ENCODE measurements at regions not wholly inside any gene's neighbourhood (a gene's known extent, or its start where the extent isn't known, plus 50 kb on each side); places are given as distances from the start of the nearest gene placed in this dataset.

GRCh38 chr4:163757219-163757618 lies 262.7 kb downstream of the TMA16 start:
- Mint-ChIP-seq H3K4me3 (no peak overlapping the region), H3K36me3 (no peaks in the 10 kb centered on the region), H3K27me3 (peaks cover 12 to 21% (median 14%) of the 10 kb centered on the region in 3 donors), H3K4me1 (peaks cover 3 to 7% (median 7%) of the 10 kb centered on the region in 3 donors), H3K9me3 (no peaks in the 10 kb centered on the region), H3K27ac (no peak overlapping the region)
- ATAC-seq (ENCODE audit: low read depth in 2 of 2) (no peak), DNase-seq (no peak)

DNA sequence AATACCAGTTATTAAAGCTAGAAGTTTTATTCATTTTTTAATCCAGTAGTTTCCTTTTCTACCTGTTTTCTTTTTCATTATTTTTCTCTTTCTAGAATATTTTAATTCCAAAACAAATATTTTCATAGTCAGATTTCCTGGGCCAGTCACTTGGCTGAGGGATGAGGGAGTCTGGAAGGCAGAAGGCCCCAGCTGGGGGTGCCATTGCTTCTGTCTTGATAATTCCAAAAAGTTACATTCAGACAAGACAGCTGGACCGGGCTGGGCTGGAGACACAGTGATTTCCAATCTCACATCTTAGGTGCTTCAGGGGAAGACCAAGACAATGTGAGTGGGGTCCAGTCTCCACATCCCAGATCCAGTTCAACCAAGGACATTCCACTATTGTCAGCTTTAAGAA lies 263.5 kb downstream of the TMA16 start:
- peaks cover 12 to 21% (median 14%) of the 10 kb centered on the region in 3 donors for H3K27me3 Mint-ChIP-seq
- no peaks in the 10 kb centered on the region for H3K9me3 Mint-ChIP-seq
- H3K27ac Mint-ChIP-seq, result no peak overlapping the region
- no peaks in the 10 kb centered on the region for H3K36me3 Mint-ChIP-seq
- ATAC-seq (ENCODE audit: low read depth in 2 of 2), result no peak
- no peak overlapping the region for H3K4me3 Mint-ChIP-seq
- peaks cover 3 to 7% (median 7%) of the 10 kb centered on the region in 3 donors for H3K4me1 Mint-ChIP-seq
- DNase-seq, result no peak

DNA sequence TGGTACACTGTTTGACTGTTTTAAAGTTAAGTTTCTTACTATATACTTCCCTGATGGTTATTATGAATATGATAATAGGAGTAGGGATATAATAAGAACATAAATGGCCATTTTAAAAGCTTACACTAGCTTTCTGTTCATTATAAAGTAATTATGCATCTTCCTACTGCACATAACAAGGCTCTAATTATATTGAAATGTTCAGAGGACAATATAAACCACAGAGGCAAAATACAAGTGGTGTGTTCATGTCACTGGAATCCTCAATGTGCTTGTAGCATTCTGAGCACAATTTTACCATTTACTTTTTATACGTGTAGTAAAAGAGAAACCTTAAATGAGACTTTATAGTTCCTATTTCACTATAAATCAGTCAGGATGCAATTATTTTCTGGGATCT lies 268.3 kb downstream of the TMA16 start:
- Mint-ChIP-seq H3K4me1 (no peaks in the 10 kb centered on the region), H3K9me3 (no peaks in the 10 kb centered on the region), H3K27me3 (peaks cover 14 to 23% (median 21%) of the 10 kb centered on the region in 3 donors), H3K36me3 (no peaks in the 10 kb centered on the region), H3K4me3 (no peak overlapping the region), H3K27ac (no peak overlapping the region)
- DNase-seq, result no peak
- ATAC-seq (ENCODE audit: low read depth in 2 of 2), result no peak

DNA sequence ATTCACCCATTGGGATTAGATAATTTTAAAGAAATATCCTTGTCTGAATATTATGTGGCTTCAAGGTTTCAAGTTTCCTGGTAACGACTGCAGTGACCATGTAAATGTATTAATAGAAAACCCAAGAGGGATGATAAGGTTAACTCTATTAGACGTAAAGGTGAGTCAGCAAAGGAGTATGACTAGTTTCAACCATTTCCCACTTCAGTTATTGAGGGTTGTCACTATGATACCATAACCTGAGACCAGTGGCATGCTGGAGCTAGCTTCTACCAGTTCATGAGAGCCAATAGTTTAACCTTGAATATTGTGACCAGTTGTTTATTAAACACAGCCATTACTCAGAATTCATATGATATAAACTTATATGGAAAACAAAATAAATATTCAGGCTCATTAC lies 270.1 kb downstream of the TMA16 start:
- Mint-ChIP-seq H3K4me1 (no peaks in the 10 kb centered on the region), H3K9me3 (no peaks in the 10 kb centered on the region), H3K36me3 (no peaks in the 10 kb centered on the region), H3K27ac (no peak overlapping the region), H3K4me3 (no peak overlapping the region), H3K27me3 (peaks cover 14 to 23% (median 21%) of the 10 kb centered on the region in 3 donors)
- no peak for ATAC-seq (ENCODE audit: low read depth in 2 of 2)
- no peak for DNase-seq

- ATAC-seq (ENCODE audit: low read depth in 2 of 2), result no peak
- Mint-ChIP-seq H3K4me1 (no peaks in the 10 kb centered on the region), H3K27ac (no peak overlapping the region), H3K27me3 (peaks cover 0 to 19% (median 8%) of the 10 kb centered on the region in 3 donors), H3K9me3 (no peaks in the 10 kb centered on the region), H3K36me3 (no peaks in the 10 kb centered on the region), H3K4me3 (no peak overlapping the region)
- DNase-seq, result no peak
Measured at GRCh38 chr4:163768014-163768413, 273.5 kb downstream of the TMA16 start.

DNA sequence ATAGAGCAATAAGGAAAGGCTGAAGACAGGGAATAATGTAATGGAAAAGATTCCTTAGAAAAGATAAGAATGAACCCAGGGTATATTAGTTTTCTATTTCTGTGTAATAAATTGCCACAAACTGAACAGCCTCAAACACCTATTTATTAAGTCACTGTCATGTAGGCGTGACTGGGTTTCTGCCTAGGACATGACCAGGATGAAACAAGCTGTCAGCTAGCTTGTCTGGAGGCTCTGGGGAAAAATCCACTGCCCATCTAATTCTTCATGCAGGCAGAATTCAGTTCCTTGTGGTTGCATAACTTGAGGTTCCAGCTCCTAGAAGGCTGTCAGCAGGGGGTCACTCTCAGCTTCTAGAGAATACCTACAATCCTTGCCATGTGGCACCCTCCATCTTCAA lies 277.7 kb downstream of the TMA16 start:
- Mint-ChIP-seq H3K27me3 (peaks cover 9 to 26% (median 20%) of the 10 kb centered on the region in 3 donors), H3K9me3 (no peaks in the 10 kb centered on the region), H3K27ac (no peak overlapping the region), H3K4me1 (no peaks in the 10 kb centered on the region), H3K4me3 (no peak overlapping the region), H3K36me3 (no peaks in the 10 kb centered on the region)
- ATAC-seq (ENCODE audit: low read depth in 2 of 2), result no peak
- no peak for DNase-seq

GRCh38 chr4:163773940-163774339 lies 279.4 kb downstream of the TMA16 start:
- Mint-ChIP-seq H3K27ac (no peak overlapping the region), H3K4me1 (no peaks in the 10 kb centered on the region), H3K9me3 (no peaks in the 10 kb centered on the region), H3K36me3 (no peaks in the 10 kb centered on the region), H3K4me3 (no peak overlapping the region), H3K27me3 (peaks cover 9 to 30% (median 16%) of the 10 kb centered on the region in 3 donors)
- DNase-seq (no peak), ATAC-seq (ENCODE audit: low read depth in 2 of 2) (no peak)

DNA sequence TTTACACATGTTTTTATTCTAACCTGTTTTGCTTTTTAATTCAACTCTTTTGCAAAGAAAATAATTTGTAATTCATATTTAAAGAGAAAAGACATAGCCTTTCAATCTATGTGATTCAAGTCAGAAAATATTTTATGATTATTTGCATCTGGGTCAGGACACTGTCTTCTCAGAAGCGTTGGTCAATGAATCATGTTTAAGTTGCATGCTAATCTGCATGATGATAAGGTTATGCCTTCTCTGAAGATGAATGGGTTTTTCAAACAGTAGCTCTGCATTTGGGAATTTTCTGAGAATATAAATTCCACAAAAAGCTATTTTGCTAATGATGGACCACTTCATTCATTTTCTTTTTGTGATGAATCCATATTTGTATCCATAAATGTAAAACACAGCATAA lies 282.5 kb downstream of the TMA16 start:
- H3K4me3 Mint-ChIP-seq, result no peak overlapping the region
- H3K27me3 Mint-ChIP-seq, result peaks cover 15 to 46% (median 37%) of the 10 kb centered on the region in 3 donors
- no peaks in the 10 kb centered on the region for H3K4me1 Mint-ChIP-seq
- DNase-seq, result no peak
- no peak overlapping the region for H3K27ac Mint-ChIP-seq
- H3K9me3 Mint-ChIP-seq, result no peaks in the 10 kb centered on the region
- no peaks in the 10 kb centered on the region for H3K36me3 Mint-ChIP-seq
- ATAC-seq (ENCODE audit: low read depth in 2 of 2), result no peak

- ATAC-seq (ENCODE audit: low read depth in 2 of 2) (no peak), DNase-seq (no peak)
- no peaks in the 10 kb centered on the region for H3K4me1 Mint-ChIP-seq
- H3K4me3 Mint-ChIP-seq, result no peak overlapping the region
- peaks cover 5 to 43% (median 35%) of the 10 kb centered on the region in 3 donors for H3K27me3 Mint-ChIP-seq
- H3K36me3 Mint-ChIP-seq, result no peaks in the 10 kb centered on the region
- H3K9me3 Mint-ChIP-seq, result peaks cover 0 to 9% (median 4%) of the 10 kb centered on the region in 7 donors
- no peak overlapping the region for H3K27ac Mint-ChIP-seq
Measured at GRCh38 chr4:163781726-163782125, 287.2 kb downstream of the TMA16 start.

DNA sequence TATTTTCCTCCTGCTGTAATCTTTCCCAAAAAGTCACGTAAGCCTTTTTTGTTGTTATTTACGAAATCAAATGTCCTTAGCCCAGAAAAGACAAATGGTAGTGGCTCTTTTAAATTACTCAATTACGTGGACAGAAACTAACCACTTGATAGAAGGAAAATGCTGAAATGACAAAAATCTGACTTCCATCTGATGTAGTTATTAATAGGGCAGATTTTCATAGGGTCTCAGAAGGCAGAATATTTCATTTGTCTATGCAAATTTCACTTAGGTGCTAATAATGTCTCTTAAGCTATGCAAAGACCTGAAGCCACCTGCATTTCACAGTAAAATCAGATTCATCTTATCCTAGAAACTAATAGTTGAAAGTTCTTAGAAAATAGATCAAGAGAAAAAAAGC lies 295.7 kb downstream of the TMA16 start:
- ATAC-seq (ENCODE audit: low read depth in 2 of 2), result no peak
- Mint-ChIP-seq H3K4me3 (no peak overlapping the region), H3K27me3 (peaks cover 4 to 14% (median 9%) of the 10 kb centered on the region in 3 donors), H3K27ac (no peak overlapping the region), H3K9me3 (no peaks in the 10 kb centered on the region), H3K4me1 (no peaks in the 10 kb centered on the region), H3K36me3 (no peaks in the 10 kb centered on the region)
- no peak for DNase-seq

DNA sequence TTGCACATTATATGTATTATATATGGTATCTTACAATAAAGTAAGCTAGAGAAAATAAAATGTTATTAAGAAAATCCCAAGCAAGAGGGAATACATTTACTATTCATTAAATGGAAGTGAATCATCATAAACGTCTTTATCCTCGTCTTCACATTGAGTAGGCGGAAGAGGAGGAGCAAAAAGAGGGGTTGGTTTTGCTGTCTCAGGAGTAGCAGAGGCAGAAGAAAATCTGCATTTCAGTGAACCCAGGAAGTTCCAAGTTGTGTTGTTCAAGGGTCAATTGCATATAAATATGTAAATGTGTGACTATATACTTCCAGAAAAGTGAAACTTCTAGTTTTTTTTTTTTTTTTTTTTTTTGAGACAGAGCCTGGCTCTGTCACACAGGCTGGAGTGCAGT lies 301.4 kb downstream of the TMA16 start:
- Mint-ChIP-seq H3K27me3 (peaks cover 11 to 24% (median 12%) of the 10 kb centered on the region in 3 donors), H3K36me3 (no peaks in the 10 kb centered on the region), H3K9me3 (peaks cover 0 to 4% (median 0%) of the 10 kb centered on the region in 7 donors), H3K4me1 (no peaks in the 10 kb centered on the region), H3K27ac (no peak overlapping the region), H3K4me3 (peak overlapping the region in 1 of 8 donors; percentile 29)
- no peak for DNase-seq
- ATAC-seq (ENCODE audit: low read depth in 2 of 2), result no peak

DNA sequence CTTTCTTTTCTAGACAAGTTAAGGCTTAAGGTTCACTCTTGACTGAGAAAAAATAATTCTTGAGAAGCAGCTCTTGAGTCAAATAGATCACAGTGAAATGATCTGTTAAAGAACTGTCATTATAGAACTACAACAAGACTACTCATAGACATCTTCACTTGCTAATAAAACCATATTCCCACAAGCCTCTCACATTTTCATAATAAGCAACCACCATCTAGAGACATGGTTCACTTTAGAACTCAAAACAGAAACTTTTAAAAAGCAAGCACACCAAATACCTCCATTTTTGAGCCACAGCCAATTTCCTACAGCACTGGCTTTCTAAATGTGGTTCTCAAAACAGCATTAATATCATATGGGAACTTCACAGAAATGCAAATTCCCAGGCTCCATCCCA lies 309.5 kb downstream of the TMA16 start:
- peaks cover 0 to 4% (median 0%) of the 10 kb centered on the region in 7 donors for H3K9me3 Mint-ChIP-seq
- DNase-seq, result no peak
- H3K36me3 Mint-ChIP-seq, result no peaks in the 10 kb centered on the region
- H3K4me3 Mint-ChIP-seq, result no peak overlapping the region
- H3K4me1 Mint-ChIP-seq, result no peaks in the 10 kb centered on the region
- ATAC-seq (ENCODE audit: low read depth in 2 of 2), result no peak
- peaks cover 8 to 17% (median 16%) of the 10 kb centered on the region in 3 donors for H3K27me3 Mint-ChIP-seq
- no peak overlapping the region for H3K27ac Mint-ChIP-seq

DNA sequence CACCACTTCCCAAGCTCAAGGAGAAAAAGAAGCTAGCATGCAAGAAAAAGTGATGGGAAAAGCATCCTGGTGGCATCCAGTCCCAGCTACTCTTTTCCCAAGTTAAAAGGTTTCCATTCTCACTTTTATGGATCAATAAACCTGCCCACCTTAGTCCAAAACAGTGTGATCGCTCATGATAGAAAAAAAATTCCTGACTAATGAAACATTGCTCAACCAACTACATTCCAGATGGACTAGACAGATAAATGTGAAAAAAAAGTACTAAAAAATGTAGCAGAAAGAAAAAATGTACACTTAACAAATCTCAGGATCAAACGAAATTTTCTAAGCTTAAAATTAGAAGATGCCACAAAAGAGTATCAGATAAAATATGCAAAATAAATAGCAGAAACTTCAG lies 312.2 kb downstream of the TMA16 start:
- no peak for ATAC-seq (ENCODE audit: low read depth in 2 of 2)
- DNase-seq, result no peak
- peaks cover 4 to 24% (median 7%) of the 10 kb centered on the region in 3 donors for H3K27me3 Mint-ChIP-seq
- no peaks in the 10 kb centered on the region for H3K9me3 Mint-ChIP-seq
- H3K4me1 Mint-ChIP-seq, result no peaks in the 10 kb centered on the region
- H3K4me3 Mint-ChIP-seq, result no peak overlapping the region
- H3K36me3 Mint-ChIP-seq, result no peaks in the 10 kb centered on the region
- no peak overlapping the region for H3K27ac Mint-ChIP-seq

GRCh38 chr4:163808011-163808410 lies 313.5 kb downstream of the TMA16 start:
- no peak overlapping the region for H3K4me3 Mint-ChIP-seq
- ATAC-seq (ENCODE audit: low read depth in 2 of 2) (no peak), DNase-seq (no peak)
- no peaks in the 10 kb centered on the region for H3K36me3 Mint-ChIP-seq
- H3K27ac Mint-ChIP-seq, result no peak overlapping the region
- no peaks in the 10 kb centered on the region for H3K4me1 Mint-ChIP-seq
- peaks cover 5 to 24% (median 8%) of the 10 kb centered on the region in 3 donors for H3K27me3 Mint-ChIP-seq
- no peaks in the 10 kb centered on the region for H3K9me3 Mint-ChIP-seq

- no peaks in the 10 kb centered on the region for H3K4me1 Mint-ChIP-seq
- peaks cover 0 to 20% (median 10%) of the 10 kb centered on the region in 3 donors for H3K27me3 Mint-ChIP-seq
- no peak overlapping the region for H3K4me3 Mint-ChIP-seq
Measured at GRCh38 chr4:163810755-163811154, 316.3 kb downstream of the TMA16 start.

More at GRCh38 chr4:163810755-163811154, 316.3 kb downstream of the TMA16 start:
- H3K27ac Mint-ChIP-seq, result no peak overlapping the region
- ATAC-seq (ENCODE audit: low read depth in 2 of 2), result peak in 1 of 2 donors; percentile 18
- no peaks in the 10 kb centered on the region for H3K36me3 Mint-ChIP-seq
- no peak for DNase-seq
- no peaks in the 10 kb centered on the region for H3K9me3 Mint-ChIP-seq
